ENCODE measurements at regions not wholly inside any gene's neighbourhood (a gene's known extent, or its start where the extent isn't known, plus 50 kb on each side); places are given as distances from the start of the nearest gene placed in this dataset.

GRCh38 chr10:2425320-2425719 is 642.0 kb upstream of the PFKP start:
- TF ChIP-seq CTCF (IDR thresholded peaks at IDR 0.05) (no peak), EP300 (IDR thresholded peaks at IDR 0.05) (no peak), POLR2AphosphoS5 (IDR thresholded peaks at IDR 0.05) (no peak)

Measured in suprapubic skin (tissue), 4 donors.